Common myeloid progenitor, CD34-positive (primary cell): ENCODE measurements at regions not wholly inside any gene's neighbourhood (a gene's known extent, or its start where the extent isn't known, plus 50 kb on each side); places are given as distances from the start of the nearest gene placed in this dataset.

Source experiments
- CTCF ChIA-PET: fragments of 350-600 bp; sonication (Branson Sonifier 250); formaldehyde crosslinking; loops from one replicate; lab custom pipeline; 2021; ENCODE audit warnings: antibody characterized with exemption; lab: Charles Lee
- POLR2A ChIA-PET: fragments of 350-600 bp; sonication (Branson Sonifier 250); formaldehyde crosslinking; loops from one replicate; lab custom pipeline; 2021; ENCODE audit warnings: antibody characterized with exemption; lab: Charles Lee
- DNase-seq, 3 donors: peaks; one replicate each; pipeline versions ENCODE4 v3.0.0 to v3.0.0-alpha.2; 2013
- H3K27ac ChIP-seq, 2 experiments: 1 replicate in 1 of 2; 2 replicates in 1 of 2; pipeline ENCODE4 v1.7.0; 2013; ENCODE audit warnings: inconsistent platforms in 2 of 2, low read length in 2 of 2, mild to moderate bottlenecking in 2 of 2, low read depth in 1 of 2, moderate library complexity in 1 of 2; ENCODE audit not compliant: severe bottlenecking in 2 of 2, insufficient read depth in 1 of 2, poor library complexity in 1 of 2
- H3K27me3 ChIP-seq, 5 experiments: replicated peaks in 2 of 5; 1 replicate in 3 of 5; 2 replicates in 2 of 5; pipeline versions ENCODE4 v1.6.1 to v1.7.0; 2013; ENCODE audit warnings: low read length in 4 of 5, mild to moderate bottlenecking in 2 of 5, moderate library complexity in 2 of 5, inconsistent platforms in 1 of 5; ENCODE audit not compliant: insufficient read depth in 5 of 5, control insufficient read depth in 4 of 5
- H3K36me3 ChIP-seq, 4 experiments: 1 replicate in 2 of 4; 2 replicates in 2 of 4; pipeline versions ENCODE4 v1.6.1 to v1.7.0; 2013; ENCODE audit warnings: low read length in 3 of 4, control low read depth in 1 of 4, mild to moderate bottlenecking in 1 of 4; ENCODE audit not compliant: control insufficient read depth in 4 of 4, insufficient read depth in 4 of 4
- H3K4me1 ChIP-seq, 4 experiments: 1 replicate in 3 of 4; 2 replicates in 1 of 4; pipeline versions ENCODE4 v1.6.1 to v1.7.1; 2013; ENCODE audit warnings: low read length in 3 of 4, mild to moderate bottlenecking in 3 of 4, control low read depth in 1 of 4, inconsistent platforms in 1 of 4, moderate library complexity in 1 of 4; ENCODE audit not compliant: control insufficient read depth in 4 of 4, insufficient read depth in 4 of 4; ENCODE audit errors: control extremely low read depth in 1 of 4
- H3K4me3 ChIP-seq, 7 experiments: 1 replicate in 4 of 7; 2 replicates in 3 of 7; pipeline versions ENCODE4 v1.5.1 to v1.7.0; 2013; ENCODE audit warnings: mild to moderate bottlenecking in 7 of 7, low read length in 6 of 7, moderate library complexity in 6 of 7, inconsistent platforms in 2 of 7, low read depth in 2 of 7, control low read depth in 1 of 7; ENCODE audit not compliant: insufficient read depth in 4 of 7, control insufficient read depth in 1 of 7; ENCODE audit errors: extremely low read depth in 1 of 7
- H3K9me3 ChIP-seq, 5 experiments: 1 replicate in 4 of 5; 2 replicates in 1 of 5; pipeline versions ENCODE4 v1.6.1 to v1.7.1; 2013; ENCODE audit warnings: low read length in 4 of 5, mild to moderate bottlenecking in 2 of 5, inconsistent platforms in 1 of 5, low read depth in 1 of 5, moderate library complexity in 1 of 5; ENCODE audit not compliant: control insufficient read depth in 4 of 5, insufficient read depth in 2 of 5; ENCODE audit errors: control extremely low read depth in 1 of 5
- WGBS: methylation state at CpG from one replicate; pipeline ENCODE4 v1.1.5; 2013; ENCODE audit not compliant: insufficient coverage; 5-methylcytosine and 5-hydroxymethylcytosine counted together

- H3K36me3 ChIP-seq, result no peaks in the 10 kb centered on the region
- H3K9me3 ChIP-seq, result no peaks in the 10 kb centered on the region
- CTCF ChIA-PET, result no interaction called here
- H3K4me1 ChIP-seq, result no peaks in the 10 kb centered on the region
- DNase-seq, result no peak
- no peak overlapping the region for H3K4me3 ChIP-seq
- H3K27ac ChIP-seq, result no peak overlapping the region
- POLR2A ChIA-PET, result no interaction called here
- H3K27me3 ChIP-seq, result no peaks in the 10 kb centered on the region
Measured at GRCh38 chr6:98576791-98577190, 257.6 kb upstream of the POU3F2 start.

GRCh38 chr6:98578016-98578415 lies 256.4 kb upstream of the POU3F2 start:
- ChIA-PET CTCF (no interaction called here), POLR2A (no interaction called here)
- H3K27me3 ChIP-seq, result no peaks in the 10 kb centered on the region
- H3K27ac ChIP-seq, result no peak overlapping the region
- H3K36me3 ChIP-seq, result no peaks in the 10 kb centered on the region
- no peak overlapping the region for H3K4me3 ChIP-seq
- H3K9me3 ChIP-seq, result no peaks in the 10 kb centered on the region
- H3K4me1 ChIP-seq, result no peaks in the 10 kb centered on the region
- whole genome bisulfite sequencing, result no CpG with 5 or more reads among the region's 1 CpG
- DNase-seq, result no peak

GRCh38 chr6:98579079-98579478 lies 255.3 kb upstream of the POU3F2 start:
- Histone ChIP-seq H3K4me1 (no peaks in the 10 kb centered on the region), H3K4me3 (no peak overlapping the region), H3K36me3 (no peaks in the 10 kb centered on the region), H3K9me3 (no peaks in the 10 kb centered on the region), H3K27ac (no peak overlapping the region), H3K27me3 (no peaks in the 10 kb centered on the region)
- CTCF ChIA-PET, result interaction anchor here (0.8 kb wide), 1 partner anchor 9 kb away, joined by 3 read pairs; no protein-coding TSS in a partner anchor
- POLR2A ChIA-PET, result no interaction called here
- WGBS, result 100% methylated on average over 1 of the region's 1 CpG
- no peak for DNase-seq

GRCh38 chr6:98579941-98580340 lies 254.4 kb upstream of the POU3F2 start:
- no peaks in the 10 kb centered on the region for H3K4me1 ChIP-seq
- no peak for DNase-seq
- H3K27me3 ChIP-seq, result no peaks in the 10 kb centered on the region
- ChIA-PET POLR2A (interaction anchor here (0.6 kb wide), 1 partner anchor 637 kb away, joined by 5 read pairs; no protein-coding TSS in a partner anchor), CTCF (interaction anchor here (0.8 kb wide), 1 partner anchor 9 kb away, joined by 3 read pairs; no protein-coding TSS in a partner anchor)
- WGBS, result 83% methylated on average over 1 of the region's 1 CpG
- H3K9me3 ChIP-seq, result no peaks in the 10 kb centered on the region
- H3K4me3 ChIP-seq, result no peak overlapping the region
- no peaks in the 10 kb centered on the region for H3K36me3 ChIP-seq
- H3K27ac ChIP-seq, result no peak overlapping the region

- no peak overlapping the region for H3K4me3 ChIP-seq
- H3K27me3 ChIP-seq, result no peaks in the 10 kb centered on the region
- H3K9me3 ChIP-seq, result no peaks in the 10 kb centered on the region
- no peak overlapping the region for H3K27ac ChIP-seq
- POLR2A ChIA-PET, result no interaction called here
- CTCF ChIA-PET, result no interaction called here
- no peaks in the 10 kb centered on the region for H3K4me1 ChIP-seq
- 100% methylated on average over 1 of the region's 1 CpG for WGBS
- no peaks in the 10 kb centered on the region for H3K36me3 ChIP-seq
- DNase-seq, result no peak
Measured at GRCh38 chr6:98581705-98582104, 252.7 kb upstream of the POU3F2 start.

GRCh38 chr6:98583506-98583905 lies 250.9 kb upstream of the POU3F2 start:
- H3K27me3 ChIP-seq, result peaks cover 0 to 2% (median 0%) of the 10 kb centered on the region in 5 experiments
- H3K9me3 ChIP-seq, result no peaks in the 10 kb centered on the region
- no peak overlapping the region for H3K4me3 ChIP-seq
- no peak overlapping the region for H3K27ac ChIP-seq
- no peak for DNase-seq
- POLR2A ChIA-PET, result no interaction called here
- H3K36me3 ChIP-seq, result no peaks in the 10 kb centered on the region
- CTCF ChIA-PET, result no interaction called here
- WGBS, result no CpG with 5 or more reads among the region's 1 CpG
- no peaks in the 10 kb centered on the region for H3K4me1 ChIP-seq

- 100% methylated on average over 1 of the region's 1 CpG for WGBS
- no peak for DNase-seq
- H3K27ac ChIP-seq, result no peak overlapping the region
- no peaks in the 10 kb centered on the region for H3K4me1 ChIP-seq
- peaks cover 0 to 2% (median 0%) of the 10 kb centered on the region in 5 experiments for H3K27me3 ChIP-seq
- H3K4me3 ChIP-seq, result no peak overlapping the region
- ChIA-PET POLR2A (no interaction called here), CTCF (no interaction called here)
- no peaks in the 10 kb centered on the region for H3K36me3 ChIP-seq
- H3K9me3 ChIP-seq, result no peaks in the 10 kb centered on the region
Measured at GRCh38 chr6:98586163-98586562, 248.2 kb upstream of the POU3F2 start.
